GM03348 (cell line): ENCODE measurements at regions not wholly inside any gene's neighbourhood (a gene's known extent, or its start where the extent isn't known, plus 50 kb on each side); places are given as distances from the start of the nearest gene placed in this dataset.
"Not testable (repeated sequence)": the region's sequence is repeated elsewhere in the genome, so short reads cannot be mapped to it uniquely, and the experiment has no call there.

Source experiments
- DNase-seq: peaks from one replicate; pipeline ENCODE4 v3.0.0; 2012; ENCODE audit warnings: low spot score

DNA sequence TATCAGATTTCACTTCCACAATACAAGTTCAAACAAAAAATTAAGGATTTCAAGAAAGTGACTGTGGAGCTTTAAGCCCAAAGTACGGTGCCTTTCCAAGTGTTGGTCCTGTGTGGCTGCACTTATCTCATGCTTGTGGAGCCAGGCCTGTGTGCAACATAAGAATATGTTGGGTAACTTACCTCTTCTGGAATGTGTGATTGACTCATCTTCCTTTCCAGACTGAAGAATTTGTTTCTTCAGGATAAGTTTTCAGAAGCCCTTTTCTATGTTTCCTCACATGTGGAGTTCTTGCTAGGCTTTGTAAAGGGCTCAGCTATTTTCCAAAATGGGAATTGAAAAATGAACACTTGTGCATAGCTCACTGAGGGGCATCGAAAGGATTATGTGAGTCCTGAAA lies 485.1 kb upstream of the PAPPA start:
- peak; percentile 74 for DNase-seq

DNA sequence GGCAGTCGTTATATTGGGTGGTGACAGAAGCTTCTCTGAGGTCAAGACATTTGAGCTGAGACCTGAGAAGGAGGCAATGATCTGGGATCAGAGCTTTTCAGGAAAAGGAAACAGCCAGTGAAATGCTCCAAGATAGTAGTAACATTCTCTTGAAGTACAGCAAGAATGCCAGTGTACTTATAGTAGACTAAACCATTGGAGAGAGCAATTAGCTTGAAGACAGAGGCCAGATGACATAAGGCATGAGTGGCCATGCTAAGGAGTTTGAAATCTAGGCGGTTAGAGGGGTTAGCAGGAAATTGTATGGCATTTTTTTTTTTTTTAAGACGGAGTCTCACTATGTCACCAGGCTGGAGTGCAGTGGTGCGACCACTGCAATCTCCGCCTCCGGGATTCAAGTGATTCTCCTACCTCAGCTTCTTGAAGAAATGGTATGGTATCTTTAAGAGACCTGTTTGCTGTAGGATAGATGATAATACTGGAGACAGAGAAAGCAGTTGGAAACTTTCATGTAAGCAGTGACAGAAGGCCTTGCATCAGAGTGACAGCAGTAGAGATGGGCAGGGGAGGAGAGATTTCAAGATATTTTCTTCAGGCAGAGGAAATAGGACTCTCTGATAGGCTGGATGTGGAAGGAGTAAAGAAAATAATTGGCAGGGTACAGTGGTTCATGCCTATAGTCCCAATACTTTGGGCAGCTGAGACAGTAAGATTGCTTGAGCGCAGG lies 482.2 kb upstream of the PAPPA start:
- DNase-seq, result no peak

DNA sequence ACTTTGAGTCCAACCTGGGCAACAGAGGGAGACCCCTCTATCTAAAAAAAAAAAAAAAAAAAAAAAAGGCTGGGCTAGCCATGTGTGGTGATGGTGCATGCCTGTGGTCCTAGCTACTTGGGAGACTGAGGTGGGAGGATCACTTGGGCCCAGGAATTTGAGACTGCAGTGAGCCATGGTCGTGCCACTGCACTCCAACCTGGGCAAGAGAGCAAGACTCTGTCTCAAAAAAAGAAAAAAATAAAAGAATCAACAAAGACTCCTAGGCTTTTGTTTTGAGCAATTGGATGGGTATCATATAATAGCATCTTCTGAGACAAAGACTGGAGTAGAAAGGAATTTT lies 481.7 kb upstream of the PAPPA start:
- DNase-seq, result no peak

DNA sequence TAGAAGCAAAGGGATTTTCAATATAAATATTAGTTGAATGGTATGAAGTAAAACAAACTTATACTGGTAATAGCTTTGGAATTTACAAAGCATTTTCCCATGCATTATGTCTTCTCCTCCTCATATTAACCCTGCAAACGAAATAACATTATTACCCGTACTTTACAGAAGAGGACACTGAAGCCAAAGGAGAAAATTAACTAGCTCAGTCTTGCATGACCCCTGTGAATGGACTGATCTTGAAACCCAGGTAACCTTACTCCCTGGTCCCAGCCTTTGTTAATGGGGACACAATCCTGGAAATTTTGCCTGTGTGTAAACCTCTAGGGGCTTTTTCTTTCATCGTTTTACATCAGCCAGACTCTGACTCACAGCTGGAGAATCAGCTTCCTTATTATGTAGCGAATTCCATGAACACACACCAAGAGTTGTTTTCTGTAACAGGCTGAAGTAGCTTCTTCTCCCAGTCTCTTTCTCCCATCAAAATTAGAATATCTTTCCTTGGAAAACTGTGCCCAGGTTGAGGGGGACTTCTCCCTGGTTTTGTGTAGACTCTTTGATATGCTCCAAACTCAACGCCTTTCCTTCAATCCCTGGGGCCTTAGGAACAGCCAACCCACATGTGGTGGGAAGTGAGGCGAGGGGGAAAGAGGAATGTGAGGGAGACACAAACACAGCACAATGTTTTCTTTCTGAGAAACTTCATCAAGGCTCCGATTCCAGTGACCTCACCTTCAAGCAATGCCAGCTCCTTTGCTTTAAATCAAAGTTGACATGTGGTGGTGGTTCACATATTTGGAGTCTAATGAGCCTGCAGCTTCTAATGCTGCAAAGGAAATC lies 480.9 kb upstream of the PAPPA start:
- peak; percentile 75 for DNase-seq

DNA sequence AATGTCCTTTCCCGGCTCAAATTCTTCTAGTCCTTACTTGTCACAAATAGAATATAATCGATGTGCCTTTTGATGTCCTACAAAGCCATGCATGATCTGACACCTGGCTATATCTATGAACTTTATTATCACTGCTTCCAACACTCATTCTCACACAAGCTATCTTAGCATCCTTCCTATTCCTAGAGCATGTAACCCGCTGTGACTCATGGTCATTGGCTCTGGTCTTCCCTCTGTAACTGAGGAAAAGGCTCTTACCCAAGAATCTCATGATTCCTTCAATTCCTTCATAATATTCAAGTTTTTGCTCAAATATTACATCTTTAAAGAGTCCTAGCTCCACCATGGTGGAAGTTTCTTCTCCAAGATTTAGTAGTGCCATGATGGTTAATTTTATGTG lies 480.0 kb upstream of the PAPPA start:
- DNase-seq, result peak; percentile 31

DNA sequence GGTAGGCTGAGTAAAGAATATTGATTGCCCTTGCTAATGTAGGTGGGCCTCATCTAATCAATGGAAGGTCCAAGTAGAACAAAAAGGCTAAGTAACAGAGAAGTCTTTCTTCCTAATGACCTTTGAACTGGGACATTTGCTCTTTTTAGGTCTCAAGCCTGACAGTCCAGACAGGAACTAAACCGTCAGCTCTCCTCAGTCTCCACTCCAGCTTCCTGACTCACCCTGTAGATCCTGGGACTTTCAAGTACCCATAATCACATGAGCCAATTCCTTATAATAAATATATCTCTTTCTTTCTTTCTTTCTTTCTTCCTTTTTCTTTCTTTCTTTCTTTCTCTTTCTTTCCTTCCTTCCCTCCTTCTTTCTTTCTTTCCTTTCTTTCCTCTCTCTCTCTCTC lies 479.5 kb upstream of the PAPPA start:
- DNase-seq, result no peak

DNA sequence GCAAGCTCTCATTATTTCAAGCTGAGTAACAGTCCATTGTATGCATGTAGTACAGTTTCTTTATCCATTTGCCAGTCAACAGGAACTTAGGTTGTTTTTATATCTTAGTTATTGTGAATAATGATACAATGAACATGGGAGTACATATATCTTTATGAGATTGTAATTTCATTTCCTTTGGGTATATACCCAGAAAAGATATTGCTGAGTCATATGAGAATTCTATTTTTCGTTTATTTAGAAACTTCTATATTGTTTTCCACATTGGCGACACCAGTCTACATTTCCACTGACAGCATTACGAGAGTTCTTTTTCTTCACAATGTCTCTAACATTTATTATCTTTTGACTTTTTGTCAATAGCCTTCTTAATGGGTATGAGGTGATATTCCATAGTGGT lies 477.8 kb upstream of the PAPPA start:
- DNase-seq, result no peak

DNA sequence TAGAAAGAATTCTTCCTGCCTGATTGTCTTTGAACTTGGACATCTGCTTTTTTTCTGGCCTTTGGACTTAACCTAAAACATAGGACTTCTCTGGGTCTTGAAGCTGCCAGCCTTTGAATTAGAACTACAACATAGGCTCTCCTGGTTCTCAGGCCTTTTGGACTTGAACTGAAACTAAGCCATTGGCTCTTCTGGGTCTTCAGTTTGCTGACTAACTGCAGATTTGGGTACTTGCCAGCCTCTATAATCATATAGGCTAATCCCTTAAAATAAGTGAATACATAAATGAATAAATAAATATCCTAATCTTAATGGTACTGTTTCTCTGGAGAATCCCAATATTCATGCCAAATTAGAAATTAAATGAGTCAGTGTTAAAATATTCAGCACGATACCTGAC lies 473.4 kb upstream of the PAPPA start:
- no peak for DNase-seq

DNA sequence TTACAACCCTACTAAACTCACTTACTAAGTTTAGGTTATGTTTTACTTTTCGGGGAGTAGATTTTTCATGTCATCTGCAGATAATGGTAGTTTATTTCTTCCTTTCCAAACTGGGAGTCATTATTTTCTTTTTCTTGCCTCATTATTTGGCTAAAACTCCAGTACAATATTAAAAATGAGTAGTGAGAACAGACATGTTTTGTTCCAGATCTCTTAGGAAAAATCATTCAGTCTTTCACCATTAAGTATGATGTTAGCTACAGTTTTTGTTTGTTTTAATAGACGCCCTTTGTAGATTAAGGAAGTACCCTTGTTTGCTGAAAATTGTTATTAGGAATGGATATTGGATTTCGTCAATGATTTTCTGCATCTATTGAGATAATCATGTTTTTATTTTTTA lies 472.0 kb upstream of the PAPPA start:
- no peak for DNase-seq

DNA sequence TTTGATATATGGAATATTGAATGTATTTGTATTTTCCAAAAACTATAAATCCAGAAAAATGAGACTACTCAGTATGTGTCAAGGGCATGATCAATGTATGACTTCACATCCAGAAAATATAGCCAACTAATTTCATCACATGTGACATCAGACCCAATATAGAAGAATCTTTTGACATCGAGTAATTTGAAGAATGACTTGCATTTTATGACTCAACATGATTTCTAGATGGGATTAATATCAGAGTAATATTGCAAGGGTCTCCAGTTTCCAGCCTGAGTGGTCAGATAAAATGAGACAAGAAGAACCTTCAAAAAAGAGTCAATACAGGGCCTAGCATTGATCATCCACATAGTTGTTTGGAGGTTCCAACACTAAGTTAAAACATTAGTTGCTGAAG lies 467.5 kb upstream of the PAPPA start:
- no peak for DNase-seq

DNA sequence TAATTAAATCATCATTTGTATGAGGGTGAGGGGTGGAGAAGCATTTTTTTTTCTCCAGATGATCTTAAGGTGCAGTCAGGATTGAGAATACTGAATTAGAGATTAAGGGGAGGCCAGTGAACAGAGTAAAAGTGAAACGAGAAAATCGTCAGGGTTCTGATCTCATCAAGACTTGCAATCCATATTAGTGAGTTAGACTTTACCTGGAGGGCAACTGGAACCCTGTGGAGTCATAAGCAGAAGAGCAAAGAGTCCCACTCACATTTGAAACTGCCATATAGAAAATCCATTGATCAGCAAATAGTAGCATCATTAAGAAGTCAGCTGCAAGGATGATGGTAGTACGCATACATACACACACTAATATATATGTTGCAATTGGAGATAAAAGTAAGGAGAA lies 466.2 kb upstream of the PAPPA start:
- DNase-seq, result no peak

DNA sequence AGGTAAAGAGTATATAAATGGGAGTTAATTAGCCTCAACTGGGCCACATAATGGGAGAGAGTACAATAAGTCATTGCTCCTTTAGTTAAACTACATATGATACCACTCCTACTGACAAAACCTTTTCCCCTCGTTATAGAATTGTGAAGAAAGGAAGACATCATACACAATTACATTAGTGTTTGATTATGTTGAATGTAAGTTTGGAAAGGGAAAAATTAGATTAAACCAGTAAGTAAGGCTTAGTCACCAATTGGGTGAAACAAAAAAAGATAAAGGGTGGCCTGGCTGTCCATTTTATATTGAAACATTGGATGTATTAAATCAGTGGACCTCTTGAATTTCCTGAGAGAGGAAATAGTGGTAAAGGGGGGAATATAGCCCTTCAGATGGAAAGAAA lies 464.3 kb upstream of the PAPPA start:
- no peak for DNase-seq

DNA sequence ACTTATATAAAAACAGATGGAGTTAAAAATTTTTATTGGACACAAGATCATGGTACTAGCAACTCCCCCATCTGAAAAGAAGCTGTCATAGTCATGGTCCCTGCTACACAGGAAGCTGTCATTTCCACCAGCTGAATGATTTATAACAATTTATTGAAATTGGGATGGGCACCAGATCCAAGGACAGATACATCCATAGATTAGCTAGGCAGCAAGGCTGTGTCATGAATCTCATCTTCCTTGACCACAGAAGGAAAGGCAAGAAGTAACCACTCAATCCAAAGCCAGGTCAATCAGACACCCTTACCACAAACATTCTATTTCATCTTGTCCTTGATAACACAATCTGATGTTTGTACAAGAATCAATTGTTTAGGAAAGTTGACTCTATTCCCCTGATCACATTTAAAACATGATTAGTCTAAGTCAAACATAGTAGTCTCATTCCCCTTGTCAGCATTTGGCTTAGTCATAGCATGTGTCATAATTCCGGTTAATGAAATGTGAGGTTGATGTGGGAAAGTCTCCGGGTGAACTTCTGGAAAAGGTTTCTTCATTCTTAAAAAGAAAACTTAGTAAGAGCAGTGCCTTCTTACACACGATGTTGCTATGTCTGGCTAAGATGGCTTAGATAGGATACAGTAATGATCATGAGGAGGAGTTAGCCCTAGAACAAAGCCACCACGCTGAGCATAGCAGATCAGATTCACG lies 462.6 kb upstream of the PAPPA start:
- DNase-seq, result peak; percentile 68

DNA sequence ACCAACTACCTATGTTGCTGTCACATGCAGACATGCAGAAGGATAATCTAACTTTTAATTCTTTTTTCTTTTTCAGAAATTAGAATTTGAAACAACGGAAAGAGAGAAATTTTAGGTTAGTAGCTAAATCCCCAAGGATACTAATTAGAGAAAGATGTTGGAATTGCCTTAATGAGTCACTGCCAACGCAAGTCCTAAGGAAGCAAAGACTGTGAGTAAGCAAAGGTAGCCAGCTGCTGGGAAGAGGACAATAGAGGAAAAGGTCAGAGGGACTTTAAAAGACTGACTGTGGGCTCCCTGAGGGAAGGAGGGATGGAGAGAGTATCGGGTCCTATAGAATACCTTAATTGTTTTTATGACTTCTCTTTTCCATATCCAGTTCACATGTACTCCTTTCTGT lies 461.9 kb upstream of the PAPPA start:
- DNase-seq, result peak; percentile 26

DNA sequence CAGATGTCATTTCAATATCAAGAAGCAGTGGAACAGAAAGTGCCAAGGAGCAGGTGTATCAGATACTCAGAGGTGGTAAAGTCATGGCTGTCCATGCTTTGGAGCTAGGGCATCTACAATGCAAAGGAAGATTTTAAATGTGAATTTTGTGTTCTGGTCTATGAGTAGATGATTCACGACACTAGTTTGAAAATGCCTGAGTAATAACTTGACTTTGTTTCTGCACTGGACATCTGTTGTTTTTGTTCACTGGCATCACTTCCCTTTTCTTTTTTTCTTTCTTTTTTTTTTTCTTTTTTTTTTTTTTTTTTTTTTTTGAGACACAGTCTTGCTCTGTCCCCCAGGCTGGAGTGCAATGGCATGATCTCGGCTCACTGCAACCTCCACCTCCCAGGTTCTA lies 460.7 kb upstream of the PAPPA start:
- not testable (repeated sequence) for DNase-seq

DNA sequence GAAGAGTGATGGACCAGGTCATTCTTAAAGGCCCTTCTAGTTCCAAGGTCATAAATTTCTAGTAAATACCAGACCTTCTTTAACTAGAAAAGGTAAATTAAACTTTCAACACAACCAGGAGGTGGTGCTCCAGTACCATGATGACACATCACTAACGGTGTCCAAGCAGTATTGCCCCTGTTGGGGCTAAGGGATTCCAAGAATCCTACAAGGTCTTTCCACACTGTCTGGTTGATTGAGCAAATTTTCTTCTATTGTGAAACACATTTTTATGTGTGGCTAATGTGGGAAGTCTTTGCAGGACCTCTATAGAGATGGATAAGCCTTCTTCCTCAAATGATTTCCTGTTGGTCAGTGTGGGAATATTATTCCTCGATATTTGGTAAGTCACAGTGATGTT lies 459.6 kb upstream of the PAPPA start:
- peak; percentile 80 for DNase-seq

DNA sequence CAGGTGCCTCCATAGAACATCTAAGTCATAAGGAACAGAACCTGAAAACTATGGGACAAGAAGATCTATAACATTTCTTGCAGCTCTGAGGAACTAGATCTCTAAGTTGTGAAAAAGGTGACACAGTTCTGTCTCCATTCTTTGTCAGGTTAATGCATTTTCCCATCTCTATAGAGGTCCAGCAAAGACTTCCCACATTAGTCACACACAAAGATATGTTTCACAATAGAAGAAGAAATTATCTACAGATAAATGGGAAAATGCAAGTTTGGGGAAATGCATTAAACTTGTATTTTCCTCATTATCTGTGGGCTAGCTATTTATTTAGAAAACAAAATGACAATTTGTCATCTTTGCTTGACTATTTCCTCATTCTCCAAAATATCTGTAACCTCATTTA lies 458.6 kb upstream of the PAPPA start:
- DNase-seq, result no peak

DNA sequence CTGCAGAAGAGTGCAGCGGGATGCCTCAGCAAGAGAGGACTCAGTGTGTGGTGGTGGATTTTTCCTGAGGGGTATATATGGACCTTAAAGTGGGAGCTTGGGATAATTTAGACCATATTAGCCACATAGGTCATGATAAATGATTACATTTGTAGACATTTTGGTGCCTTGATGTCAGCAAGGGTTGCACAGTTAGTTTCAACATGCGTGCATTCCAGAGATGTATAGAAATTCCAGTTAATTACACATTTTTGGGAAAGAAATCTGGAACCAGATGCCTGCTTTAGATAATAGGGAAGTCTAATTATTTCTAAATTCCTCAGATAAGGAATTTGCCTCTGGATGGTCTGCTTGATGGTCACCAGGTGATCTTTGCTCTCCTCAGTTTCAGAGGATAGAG lies 440.6 kb upstream of the PAPPA start:
- no peak for DNase-seq

DNA sequence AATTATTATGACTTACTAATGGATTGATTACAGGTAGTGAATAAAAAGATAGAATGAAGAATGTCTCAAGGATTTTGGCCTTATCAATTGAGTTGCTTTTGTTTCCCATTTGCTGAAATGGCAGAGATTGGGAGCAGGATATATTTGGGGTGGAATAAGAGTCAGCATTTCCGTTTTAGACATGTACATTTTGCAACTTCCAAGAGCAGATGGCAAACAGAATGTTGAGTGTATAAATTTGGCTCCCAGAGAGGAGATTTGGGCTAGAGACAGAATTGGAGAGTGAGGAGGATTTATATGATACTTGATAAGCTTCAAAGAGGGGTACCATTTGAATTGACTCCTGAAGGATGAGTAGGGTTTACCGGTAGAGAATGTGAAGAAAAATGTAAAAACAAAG lies 437.9 kb upstream of the PAPPA start:
- no peak for DNase-seq

DNA sequence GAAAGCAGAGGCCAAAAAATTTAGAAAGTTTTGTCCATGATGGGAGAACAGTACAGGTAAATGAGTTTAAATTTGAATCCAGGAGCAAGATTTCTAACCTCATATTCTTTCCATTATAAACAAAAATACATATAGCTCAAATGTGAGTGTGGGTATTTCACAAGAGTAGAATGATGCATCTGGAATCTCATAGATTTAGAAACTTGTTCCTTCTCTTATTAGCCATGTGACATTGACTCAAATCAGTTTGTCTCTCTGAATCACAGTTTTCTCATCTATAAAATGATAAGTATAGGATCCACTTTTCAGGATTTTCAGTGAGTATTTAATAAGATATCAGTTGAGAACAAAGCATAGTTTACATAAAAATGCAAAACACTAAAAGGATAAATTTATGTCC lies 436.3 kb upstream of the PAPPA start:
- DNase-seq, result peak; percentile 9

DNA sequence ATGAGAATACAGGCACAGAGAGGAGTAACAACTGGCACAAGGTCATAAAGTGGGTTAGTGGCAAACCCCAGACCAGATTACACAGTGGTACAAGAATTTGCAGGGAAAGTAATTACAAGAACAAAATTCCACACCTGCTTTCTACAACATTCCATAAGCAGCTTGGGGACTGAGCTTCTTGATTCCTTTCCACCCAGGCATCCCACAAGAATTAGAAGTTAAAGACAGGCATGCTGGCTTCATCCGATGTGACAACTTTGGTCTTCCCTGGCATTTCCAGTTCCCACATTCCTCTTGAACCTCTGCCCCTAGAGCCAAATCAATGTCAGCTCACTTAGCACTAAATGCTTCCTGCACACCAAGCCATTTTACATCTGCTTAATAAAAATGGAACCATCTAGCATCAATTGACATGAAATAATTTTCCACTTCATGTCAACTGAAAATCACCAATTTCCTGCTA lies 435.8 kb upstream of the PAPPA start:
- peak; percentile 79 for DNase-seq

DNA sequence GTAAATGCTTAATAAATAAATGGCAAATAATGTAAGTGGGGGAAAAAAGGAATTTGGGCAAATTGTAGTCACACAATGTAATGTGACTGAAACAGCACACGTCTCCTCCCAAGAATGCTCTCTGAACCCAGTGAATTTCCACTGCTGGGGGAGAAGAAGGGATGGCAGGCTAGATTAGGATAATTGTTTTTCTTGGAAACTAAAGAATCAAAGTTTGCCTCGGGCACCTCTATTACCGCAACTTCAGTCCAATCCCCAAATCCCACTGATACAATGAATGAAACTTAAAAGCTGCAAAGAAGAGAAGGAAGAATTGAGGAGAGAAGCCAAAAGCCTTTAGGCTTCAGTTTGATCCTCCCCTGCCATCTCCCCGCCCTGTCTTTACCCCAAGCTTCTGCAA lies 423.2 kb upstream of the PAPPA start:
- no peak for DNase-seq

DNA sequence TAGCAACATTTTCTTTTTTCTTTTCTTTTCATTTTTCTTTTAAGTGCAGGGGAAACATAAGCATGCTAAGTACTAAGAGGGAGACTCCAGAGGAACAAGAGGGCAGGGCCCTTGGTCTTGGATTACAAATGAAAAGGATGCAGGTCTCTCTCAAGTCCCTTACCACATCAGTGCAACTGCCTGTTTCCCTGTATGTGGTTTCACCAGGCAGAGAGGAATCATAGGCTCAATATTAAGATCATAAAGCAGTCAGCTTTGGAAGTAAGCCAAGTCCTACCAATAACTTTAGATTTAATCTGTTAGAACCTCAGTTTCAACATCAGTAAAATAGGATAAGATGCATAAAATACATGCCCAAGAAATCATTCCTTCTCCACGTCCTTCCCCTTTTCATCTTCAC lies 422.7 kb upstream of the PAPPA start:
- no peak for DNase-seq
